Esophagus muscularis mucosa (tissue), 4 donors: ENCODE measurements at regions not wholly inside any gene's neighbourhood (a gene's known extent, or its start where the extent isn't known, plus 50 kb on each side); places are given as distances from the start of the nearest gene placed in this dataset.

Source experiments
- DNase-seq: peaks from one replicate; pipeline ENCODE4 v3.0.0-alpha.2; 2017; ENCODE audit errors: extremely low spot score
- H3K27ac ChIP-seq, 4 donors: fragments of 200-600 bp; sonication (generic); replicated peaks in 1 of 4; 1 replicate in 3 of 4; 2 replicates in 1 of 4; pipeline ENCODE4 v1.5.1; 2016 to 2019; ENCODE audit warnings: mild to moderate bottlenecking in 1 of 4
- H3K27me3 ChIP-seq, 4 donors: fragments of 200-600 bp; sonication (generic); one replicate each; pipeline versions ENCODE4 v1.5.1 to v1.6.0; 2016 to 2019
- H3K36me3 ChIP-seq, 4 donors: fragments of 200-600 bp; sonication (generic); one replicate each; pipeline ENCODE4 v1.5.1; 2016 to 2019
- H3K4me1 ChIP-seq, 4 donors: fragments of 200-600 bp; sonication (generic); one replicate each; pipeline ENCODE4 v1.5.1; 2016 to 2019
- H3K4me3 ChIP-seq, 4 donors: fragments of 200-600 bp; sonication (generic); 1 replicate in 2 of 4; 2 replicates in 2 of 4; pipeline ENCODE4 v1.5.1; 2016 to 2019; ENCODE audit warnings: mild to moderate bottlenecking in 4 of 4, moderate library complexity in 1 of 4
- H3K9me3 ChIP-seq, 4 donors: fragments of 200-600 bp; sonication (generic); 1 replicate in 3 of 4; 2 replicates in 1 of 4; pipeline ENCODE4 v1.5.1; 2016 to 2019
- CTCF ChIP-seq, 3 experiments: fragments of 200-600 bp in 2 of 3; fragments of 450-650 bp in 1 of 3; sonication (generic) in 2 of 3; IDR thresholded peaks; one replicate each; pipeline ENCODE4 v1.5.1; 2017 to 2019; ENCODE audit warnings: antibody characterized with exemption in 3 of 3, mild to moderate bottlenecking in 2 of 3, moderate library complexity in 1 of 3
- EP300 ChIP-seq: sonication (generic); formaldehyde crosslinking; IDR thresholded peaks from one replicate; pipeline ENCODE4 v1.6.1; 2017; ENCODE audit warnings: antibody characterized with exemption
- POLR2A ChIP-seq: fragments of 450-650 bp; IDR thresholded peaks from one replicate; pipeline ENCODE4 v1.6.1; 2017; ENCODE audit warnings: antibody characterized with exemption, moderate library complexity, mild to moderate bottlenecking, low read depth
- POLR2AphosphoS5 ChIP-seq, 2 donors: sonication (generic); formaldehyde crosslinking; IDR thresholded peaks; one replicate each; pipeline ENCODE4 v1.6.1; 2017; ENCODE audit warnings: antibody characterized with exemption in 2 of 2
- WGBS: methylation state at CpG from one replicate; pipeline ENCODE4 v1.1.5; 2018; 5-methylcytosine and 5-hydroxymethylcytosine counted together
- intact Hi-C: fragments of 100-400 bp; cut with DNase I; formaldehyde crosslinking; loops from one replicate; pipeline ENCODE4 v1.15.1; 2023

GRCh38 chr10:94097656-94098055, 103.9 kb downstream of the PLCE1 start:
- DNase-seq: peak; percentile 62
- H3K4me3 ChIP-seq: no peak overlapping the region
- TF ChIP-seq EP300 (no peak), POLR2AphosphoS5 (IDR thresholded peaks at IDR 0.05) (no peak), CTCF (IDR thresholded peaks at IDR 0.05) (no peak), POLR2A (no peak)
- 92% methylated on average over 2 of the region's 2 CpGs for WGBS
- peaks cover 12 to 60% (median 50%) of the 10 kb centered on the region in 4 donors for H3K4me1 ChIP-seq
- H3K27ac ChIP-seq: no peak overlapping the region
- no peaks in the 10 kb centered on the region for H3K27me3 ChIP-seq
- intact Hi-C loops: no loop called here
- H3K36me3 ChIP-seq: no peaks in the 10 kb centered on the region
- H3K9me3 ChIP-seq: no peaks in the 10 kb centered on the region

- Histone ChIP-seq H3K36me3 (no peaks in the 10 kb centered on the region), H3K27ac (no peak overlapping the region), H3K4me1 (peaks cover 15 to 62% (median 52%) of the 10 kb centered on the region in 4 donors), H3K27me3 (no peaks in the 10 kb centered on the region), H3K4me3 (no peak overlapping the region), H3K9me3 (no peaks in the 10 kb centered on the region)
- intact Hi-C loops: no loop called here
- DNase-seq: peak; percentile 81
- TF ChIP-seq EP300 (no peak), POLR2A (no peak), POLR2AphosphoS5 (IDR thresholded peaks at IDR 0.05) (no peak), CTCF (IDR thresholded peaks at IDR 0.05) (no peak)
- 60% methylated on average over 3 of the region's 3 CpGs for WGBS
These were observed 105.2 kb downstream of the PLCE1 start for GRCh38 chr10:94098896-94099295.

GRCh38 chr10:94101894-94102293, 108.2 kb downstream of the PLCE1 start:
- no peaks in the 10 kb centered on the region for H3K9me3 ChIP-seq
- H3K27ac ChIP-seq: peak overlapping the region in 1 of 4 donors; percentile 3
- TF ChIP-seq CTCF (IDR thresholded peaks at IDR 0.05) (no peak), EP300 (no peak), POLR2AphosphoS5 (IDR thresholded peaks at IDR 0.05) (no peak), POLR2A (no peak)
- H3K27me3 ChIP-seq: no peaks in the 10 kb centered on the region
- 50% methylated on average over 1 of the region's 1 CpG for WGBS
- no peak overlapping the region for H3K4me3 ChIP-seq
- DNase-seq: no peak
- intact Hi-C loops: loop anchor here (10.0 kb wide), 1 partner anchor 113 kb away; no protein-coding TSS in a partner anchor
- H3K36me3 ChIP-seq: no peaks in the 10 kb centered on the region
- peaks cover 20 to 61% (median 47%) of the 10 kb centered on the region in 4 donors for H3K4me1 ChIP-seq

GRCh38 chr10:94102436-94102835, 108.7 kb downstream of the PLCE1 start:
- Histone ChIP-seq H3K27me3 (no peaks in the 10 kb centered on the region), H3K36me3 (no peaks in the 10 kb centered on the region), H3K27ac (peak overlapping the region in 1 of 4 donors; percentile 18), H3K9me3 (no peaks in the 10 kb centered on the region), H3K4me1 (peaks cover 20 to 59% (median 45%) of the 10 kb centered on the region in 4 donors), H3K4me3 (no peak overlapping the region)
- intact Hi-C loops: loop anchor here (10.0 kb wide), 1 partner anchor 112 kb away; no protein-coding TSS in a partner anchor
- TF ChIP-seq POLR2AphosphoS5 (IDR thresholded peaks at IDR 0.05): no peak
- TF ChIP-seq POLR2A: no peak
- TF ChIP-seq EP300: no peak
- no peak for TF ChIP-seq CTCF (IDR thresholded peaks at IDR 0.05)
- WGBS: 71% methylated on average over 5 of the region's 5 CpGs
- peak; percentile 57 for DNase-seq

- DNase-seq: peak; percentile 53
- Histone ChIP-seq H3K4me3 (no peak overlapping the region), H3K9me3 (no peaks in the 10 kb centered on the region), H3K27ac (peak overlapping the region in 2 of 4 donors; percentile 17 to 54), H3K27me3 (no peaks in the 10 kb centered on the region), H3K4me1 (peaks cover 20 to 54% (median 41%) of the 10 kb centered on the region in 4 donors), H3K36me3 (no peaks in the 10 kb centered on the region)
- 38% methylated on average over 2 of the region's 2 CpGs for WGBS
- TF ChIP-seq POLR2A: no peak
- TF ChIP-seq POLR2AphosphoS5 (IDR thresholded peaks at IDR 0.05): no peak
- TF ChIP-seq EP300: no peak
- TF ChIP-seq CTCF (IDR thresholded peaks at IDR 0.05): no peak
- intact Hi-C loops: loop anchor here (10.0 kb wide), 1 partner anchor 112 kb away; no protein-coding TSS in a partner anchor
These were observed 109.5 kb downstream of the PLCE1 start for GRCh38 chr10:94103192-94103591.
